ENCODE measurements at regions not wholly inside any gene's neighbourhood (a gene's known extent, or its start where the extent isn't known, plus 50 kb on each side); places are given as distances from the start of the nearest gene placed in this dataset.
"Not testable (repeated sequence)": the region's sequence is repeated elsewhere in the genome, so short reads cannot be mapped to it uniquely, and the experiment has no call there.

DNA sequence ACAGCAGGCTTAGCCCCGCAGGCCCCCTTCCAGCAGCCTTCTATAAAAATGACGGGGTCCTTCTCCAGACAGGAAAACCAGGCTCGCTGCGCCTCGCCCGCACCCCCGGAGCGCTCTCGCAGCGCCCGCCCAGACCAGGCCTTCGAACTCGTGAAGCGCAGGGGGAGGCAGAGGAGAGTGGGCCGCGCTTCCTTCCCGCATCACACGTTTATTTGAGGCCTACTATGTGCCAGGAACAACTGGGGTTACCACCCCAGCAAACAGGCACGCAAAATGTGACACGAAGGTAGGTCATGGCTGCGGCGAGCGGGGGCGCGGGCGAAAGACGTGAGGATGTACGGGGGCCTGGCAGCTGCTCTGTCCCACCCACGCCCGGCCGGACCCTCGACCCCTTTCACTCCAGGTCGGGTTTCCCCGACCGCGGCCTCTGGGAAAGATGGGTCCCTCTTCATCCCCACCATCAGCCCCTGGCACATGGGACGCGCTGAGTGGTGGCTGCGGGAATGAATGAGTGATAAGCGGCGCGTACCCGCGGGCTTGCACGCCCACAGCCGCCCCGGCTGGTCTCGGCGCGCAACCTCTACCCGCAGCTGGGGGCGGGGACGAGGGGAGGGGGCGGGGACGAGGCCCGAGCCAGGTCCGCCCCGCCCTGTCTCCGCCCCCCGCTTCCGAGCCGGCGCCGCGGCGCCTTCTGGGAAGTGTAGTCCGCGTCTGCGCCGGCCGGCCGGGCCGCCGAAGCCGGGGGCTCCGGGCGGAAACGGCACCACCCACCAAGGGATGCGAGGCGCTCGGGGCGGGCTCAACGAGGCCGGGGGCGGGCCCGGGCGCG, 59.1 kb downstream of the ZNF467 start:
- peak; percentile 74 to 84 for DNase-seq (ENCODE audit: low read depth in 1 of 2, low spot score in 1 of 2)
- in situ Hi-C loops (cut with HindIII; ENCODE audit: low pct_unique_long_range_greater_than_20kb, low sequenced_read_pairs), result no loop called here
- TF ChIP-seq JUND (IDR thresholded peaks at IDR 0.05; ENCODE audit: low read depth), result no peak

DNA sequence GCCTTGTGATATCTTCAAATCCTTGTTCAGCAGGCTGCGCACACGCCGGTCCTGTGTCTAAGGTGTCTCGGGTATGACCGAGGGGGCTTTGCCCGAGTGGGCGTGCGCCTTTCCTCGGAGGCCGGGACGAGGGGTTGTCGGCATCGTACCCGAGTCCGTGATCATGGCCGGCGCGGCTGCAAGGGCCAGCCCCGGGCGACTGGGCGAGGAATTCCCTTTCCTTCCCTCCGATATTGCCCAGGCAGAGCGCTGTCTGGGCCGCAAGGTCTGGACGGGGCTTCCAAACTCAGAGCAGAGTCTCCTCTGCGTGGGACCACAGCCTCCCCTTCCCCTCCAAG, 59.7 kb downstream of the ZNF467 start:
- TF ChIP-seq JUND (IDR thresholded peaks at IDR 0.05; ENCODE audit: low read depth), result no peak
- in situ Hi-C loops (cut with HindIII; ENCODE audit: low pct_unique_long_range_greater_than_20kb, low sequenced_read_pairs), result no loop called here
- DNase-seq (ENCODE audit: low read depth in 1 of 2, low spot score in 1 of 2), result no peak

DNA sequence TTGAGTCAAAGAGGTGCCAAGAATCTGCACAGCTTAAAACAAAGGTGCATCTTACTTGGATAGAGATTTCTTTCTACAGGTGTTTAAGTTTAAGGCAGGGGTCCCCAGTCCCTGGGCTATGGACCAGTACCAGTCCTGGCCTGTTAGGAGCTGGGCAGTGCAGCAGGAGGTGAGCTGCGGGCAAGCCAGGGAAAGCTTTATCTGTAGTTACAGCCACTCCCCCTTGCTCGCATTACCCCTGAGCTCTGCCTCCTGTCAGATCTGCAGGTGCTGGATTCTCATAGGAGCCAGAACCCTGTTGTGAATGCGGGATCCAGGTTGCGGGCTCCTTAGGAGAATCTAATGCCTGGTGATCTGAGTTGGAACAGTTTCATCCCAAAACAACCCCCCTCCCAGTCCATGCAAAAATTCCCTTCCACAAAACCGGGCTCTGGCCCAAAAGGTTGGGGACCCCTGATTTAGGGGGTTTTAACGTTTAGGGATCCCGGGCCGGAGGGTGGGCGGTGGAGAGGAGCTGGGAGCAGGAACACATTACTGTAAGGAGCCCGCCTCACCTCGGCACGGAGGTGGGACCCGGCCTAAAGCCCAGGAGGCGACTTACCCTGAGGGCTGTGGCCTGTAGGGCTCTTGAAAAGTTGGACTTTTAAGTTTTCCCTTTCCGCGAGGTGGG, 60.2 kb downstream of the ZNF467 start:
- in situ Hi-C loops (cut with HindIII; ENCODE audit: low pct_unique_long_range_greater_than_20kb, low sequenced_read_pairs), result no loop called here
- TF ChIP-seq JUND (IDR thresholded peaks at IDR 0.05; ENCODE audit: low read depth), result no peak
- DNase-seq (ENCODE audit: low read depth in 1 of 2, low spot score in 1 of 2), result no peak

DNA sequence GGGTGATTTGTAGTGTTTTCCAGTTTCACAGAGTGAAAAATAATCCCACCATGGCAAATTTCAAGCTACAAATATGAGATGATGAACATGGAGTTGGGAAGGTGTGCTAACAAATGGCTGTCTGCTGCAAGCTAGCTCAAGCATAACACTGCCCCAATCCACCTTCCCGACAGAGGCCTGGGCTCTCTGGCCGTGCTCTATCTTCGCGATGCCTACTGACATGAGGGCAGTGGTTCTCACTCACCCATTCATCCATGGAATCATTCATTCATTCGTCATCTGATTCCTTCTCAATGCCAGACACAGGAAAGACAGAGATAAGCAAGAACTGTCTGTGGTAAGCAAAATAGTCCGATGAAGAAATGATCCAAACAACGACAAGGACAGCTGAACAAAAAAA, 65.4 kb downstream of the ZNF467 start:
- DNase-seq (ENCODE audit: low read depth in 1 of 2, low spot score in 1 of 2), result no peak
- in situ Hi-C loops (cut with HindIII; ENCODE audit: low pct_unique_long_range_greater_than_20kb, low sequenced_read_pairs), result no loop called here
- no peak for TF ChIP-seq JUND (IDR thresholded peaks at IDR 0.05; ENCODE audit: low read depth)

DNA sequence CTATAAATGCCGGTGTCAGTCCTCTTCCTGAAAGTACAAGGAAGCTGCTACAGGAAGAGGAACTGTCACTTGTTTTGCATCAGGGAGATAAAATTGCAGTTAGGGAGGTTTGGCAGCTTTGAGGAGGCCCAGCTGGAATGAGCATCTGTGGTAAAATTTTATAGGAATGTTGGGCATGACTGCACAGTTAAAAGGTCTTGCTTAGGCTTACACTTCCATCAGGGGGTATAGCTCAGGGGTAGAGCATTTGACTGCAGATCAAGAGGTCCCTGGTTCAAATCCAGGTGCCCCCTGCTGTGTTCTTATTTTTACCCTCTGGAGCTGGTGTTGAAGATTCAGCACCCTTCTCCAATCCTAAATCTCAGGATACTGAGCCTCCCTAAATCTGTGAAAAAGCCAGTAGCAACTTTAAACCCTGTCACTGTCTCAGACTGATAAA, 65.9 kb downstream of the ZNF467 start:
- in situ Hi-C loops (cut with HindIII; ENCODE audit: low pct_unique_long_range_greater_than_20kb, low sequenced_read_pairs), result no loop called here
- DNase-seq (ENCODE audit: low read depth in 1 of 2, low spot score in 1 of 2), result peak in 1 of 2 experiments; percentile 76
- no peak for TF ChIP-seq JUND (IDR thresholded peaks at IDR 0.05; ENCODE audit: low read depth)

- in situ Hi-C loops (cut with HindIII; ENCODE audit: low pct_unique_long_range_greater_than_20kb, low sequenced_read_pairs), result no loop called here
- DNase-seq (ENCODE audit: low read depth in 1 of 2, low spot score in 1 of 2), result no peak
- no peak for TF ChIP-seq JUND (IDR thresholded peaks at IDR 0.05; ENCODE audit: low read depth)
Measured at GRCh38 chr7:149706398-149706797, 67.0 kb downstream of the ZNF467 start.

DNA sequence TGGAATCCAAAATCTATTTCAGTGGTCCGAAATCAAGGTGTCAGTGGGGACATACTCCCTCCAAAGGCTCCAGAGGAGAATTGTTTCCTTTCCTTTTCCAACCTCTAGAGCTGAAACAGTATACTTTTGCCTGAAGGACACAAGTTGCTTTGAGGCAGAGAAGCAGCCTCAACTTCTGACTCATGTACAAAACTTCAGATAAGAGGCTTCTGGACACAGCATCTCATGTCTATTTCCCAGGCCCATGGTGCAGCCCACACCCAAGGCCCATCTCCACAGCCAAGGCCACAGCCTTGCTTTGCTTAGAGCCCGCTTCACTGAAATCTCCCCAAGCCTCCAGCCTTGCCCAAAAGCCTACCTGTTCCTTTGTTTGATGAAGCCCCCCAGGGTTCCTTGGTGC, 68.9 kb downstream of the ZNF467 start:
- no peak for DNase-seq (ENCODE audit: low read depth in 1 of 2, low spot score in 1 of 2)
- TF ChIP-seq JUND (IDR thresholded peaks at IDR 0.05; ENCODE audit: low read depth), result no peak
- in situ Hi-C loops (cut with HindIII; ENCODE audit: low pct_unique_long_range_greater_than_20kb, low sequenced_read_pairs), result no loop called here

DNA sequence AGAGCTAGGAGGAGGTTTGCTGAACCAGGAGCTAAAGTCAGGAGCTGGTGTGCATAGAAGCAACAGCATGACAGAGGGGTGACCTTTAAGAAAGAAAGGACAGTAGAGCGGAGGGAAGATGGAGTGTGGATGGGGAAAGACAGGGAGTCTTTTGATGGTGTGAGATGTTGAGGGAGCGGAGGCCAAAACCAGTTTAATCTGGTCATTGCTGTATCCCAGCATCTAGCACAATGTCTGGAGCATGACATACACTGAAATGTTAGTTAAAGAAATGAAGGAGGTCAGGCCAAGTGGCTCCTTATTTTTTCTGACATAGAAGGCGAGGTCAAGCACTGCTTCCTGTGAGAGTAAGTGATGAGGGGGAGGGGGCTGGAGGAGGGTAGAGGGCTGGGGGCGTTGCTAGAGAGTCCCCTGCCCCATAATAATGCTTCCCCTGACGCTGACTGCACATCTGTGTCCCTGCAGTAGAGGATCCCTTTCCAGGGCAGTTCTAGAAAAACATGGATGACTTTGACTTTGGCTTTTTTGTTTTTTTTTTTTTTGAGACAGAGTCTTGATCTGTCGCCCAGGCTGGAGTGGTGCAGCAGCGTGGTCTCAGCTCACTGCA, 70.2 kb downstream of the ZNF467 start:
- in situ Hi-C loops (cut with HindIII; ENCODE audit: low pct_unique_long_range_greater_than_20kb, low sequenced_read_pairs), result no loop called here
- DNase-seq (ENCODE audit: low read depth in 1 of 2, low spot score in 1 of 2), result no peak
- no peak for TF ChIP-seq JUND (IDR thresholded peaks at IDR 0.05; ENCODE audit: low read depth)

DNA sequence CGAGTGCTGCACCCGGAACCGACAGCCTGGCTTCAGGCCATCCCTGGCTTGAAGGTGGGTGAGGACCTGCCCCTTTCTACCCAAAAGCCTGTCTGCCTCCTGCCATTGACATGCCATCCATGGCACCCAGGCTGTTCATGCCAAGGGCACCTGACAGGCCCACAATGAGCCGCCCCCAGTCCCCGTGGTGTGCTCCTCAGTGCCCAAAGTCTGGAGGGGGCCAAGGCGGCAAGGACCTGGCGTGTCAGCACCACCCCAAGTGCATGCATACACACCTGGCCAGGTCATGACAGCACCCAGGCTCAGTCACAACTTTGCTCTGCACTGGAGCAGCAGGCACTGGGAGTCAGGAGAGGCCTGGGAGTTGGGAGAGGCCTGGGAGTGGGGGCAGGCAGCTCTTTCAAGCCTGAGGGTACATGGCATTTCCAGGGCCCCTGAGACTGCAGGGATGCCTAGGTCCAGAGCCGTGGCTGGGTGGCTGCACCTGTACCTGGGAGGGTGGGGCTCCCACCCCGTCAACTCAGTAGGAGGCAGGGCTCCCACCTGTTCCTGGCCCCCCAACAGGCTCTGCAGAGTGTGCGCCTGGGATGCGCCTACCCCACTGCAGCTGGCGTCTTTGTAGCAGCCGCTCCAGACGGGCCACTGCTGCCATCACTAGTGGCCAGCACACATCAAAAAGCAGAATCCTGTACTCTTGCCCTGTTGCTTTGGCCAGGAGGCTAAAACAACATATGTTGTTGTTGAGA, 71.7 kb downstream of the ZNF467 start:
- in situ Hi-C loops (cut with HindIII; ENCODE audit: low pct_unique_long_range_greater_than_20kb, low sequenced_read_pairs), result no loop called here
- TF ChIP-seq JUND (IDR thresholded peaks at IDR 0.05; ENCODE audit: low read depth), result no peak
- no peak for DNase-seq (ENCODE audit: low read depth in 1 of 2, low spot score in 1 of 2)

DNA sequence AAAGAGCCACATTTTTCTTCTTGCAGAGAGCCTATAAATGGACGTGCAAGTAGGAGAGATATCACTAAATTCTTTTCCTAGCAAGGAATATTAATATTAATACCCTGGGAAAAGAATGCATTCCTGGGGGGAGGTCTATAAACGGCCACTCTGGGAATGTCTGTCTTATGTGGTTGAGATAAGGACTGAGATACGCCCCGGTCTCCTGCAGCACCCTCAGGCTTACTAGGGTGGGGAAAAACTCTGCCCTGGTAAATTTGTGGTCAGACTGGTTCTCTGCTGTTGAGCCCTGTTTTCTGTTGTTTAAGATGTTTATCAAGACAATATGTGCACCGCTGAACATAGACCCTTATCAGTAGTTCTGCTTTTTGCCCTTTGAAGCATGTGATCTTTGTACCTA, 75.6 kb downstream of the ZNF467 start:
- in situ Hi-C loops (cut with HindIII; ENCODE audit: low pct_unique_long_range_greater_than_20kb, low sequenced_read_pairs); DNase-seq (ENCODE audit: low read depth in 1 of 2, low spot score in 1 of 2): not testable (repeated sequence)

GRCh38 chr7:149696280-149696679, 77.1 kb downstream of the ZNF467 start:
- TF ChIP-seq JUND (IDR thresholded peaks at IDR 0.05; ENCODE audit: low read depth), result no peak
- DNase-seq (ENCODE audit: low read depth in 1 of 2, low spot score in 1 of 2), result no peak
- in situ Hi-C loops (cut with HindIII; ENCODE audit: low pct_unique_long_range_greater_than_20kb, low sequenced_read_pairs), result no loop called here

DNA sequence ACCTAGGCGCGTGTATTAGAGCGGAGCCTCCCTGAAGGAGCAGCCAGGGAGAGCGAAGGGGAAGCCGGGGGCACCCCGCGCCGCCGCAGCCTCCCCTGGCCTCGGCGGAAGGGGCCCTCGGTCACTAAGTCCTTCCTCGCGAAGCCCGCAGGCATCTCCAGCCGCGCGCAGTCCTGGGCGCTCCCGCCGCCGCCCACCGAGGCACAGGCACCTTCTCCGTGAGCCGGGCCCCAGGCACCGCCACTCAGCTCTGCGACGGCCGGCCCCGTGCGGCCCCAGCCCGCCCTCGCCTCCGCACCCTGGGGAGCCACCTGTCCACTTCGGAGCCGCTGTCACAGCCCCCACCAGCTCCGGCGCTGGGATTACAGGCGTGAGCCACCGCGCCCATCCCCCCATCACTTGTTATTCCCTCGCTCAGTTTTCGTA, 80.8 kb downstream of the ZNF467 start:
- no peak for TF ChIP-seq JUND (IDR thresholded peaks at IDR 0.05; ENCODE audit: low read depth)
- no peak for DNase-seq (ENCODE audit: low read depth in 1 of 2, low spot score in 1 of 2)
- in situ Hi-C loops (cut with HindIII; ENCODE audit: low pct_unique_long_range_greater_than_20kb, low sequenced_read_pairs), result no loop called here

GRCh38 chr7:149692056-149692455, 81.3 kb downstream of the ZNF467 start:
- no peak for TF ChIP-seq JUND (IDR thresholded peaks at IDR 0.05; ENCODE audit: low read depth)
- no peak for DNase-seq (ENCODE audit: low read depth in 1 of 2, low spot score in 1 of 2)
- in situ Hi-C loops (cut with HindIII; ENCODE audit: low pct_unique_long_range_greater_than_20kb, low sequenced_read_pairs), result no loop called here
